ENCODE measurements at regions not wholly inside any gene's neighbourhood (a gene's known extent, or its start where the extent isn't known, plus 50 kb on each side); places are given as distances from the start of the nearest gene placed in this dataset.

- TF ChIP-seq CTCF (IDR thresholded peaks at IDR 0.05) = no peak
- TF ChIP-seq ELF4 (CRISPR knock-in tag; IDR thresholded peaks at IDR 0.05; ENCODE audit: low read depth) = no peak
- no peak for TF ChIP-seq CREB1 (CRISPR knock-in tag; IDR thresholded peaks at IDR 0.05)
- no peak for TF ChIP-seq ZNF425 (CRISPR knock-in tag; conservative IDR thresholded peaks at IDR 0.05)
- TF ChIP-seq, protein P1, sequence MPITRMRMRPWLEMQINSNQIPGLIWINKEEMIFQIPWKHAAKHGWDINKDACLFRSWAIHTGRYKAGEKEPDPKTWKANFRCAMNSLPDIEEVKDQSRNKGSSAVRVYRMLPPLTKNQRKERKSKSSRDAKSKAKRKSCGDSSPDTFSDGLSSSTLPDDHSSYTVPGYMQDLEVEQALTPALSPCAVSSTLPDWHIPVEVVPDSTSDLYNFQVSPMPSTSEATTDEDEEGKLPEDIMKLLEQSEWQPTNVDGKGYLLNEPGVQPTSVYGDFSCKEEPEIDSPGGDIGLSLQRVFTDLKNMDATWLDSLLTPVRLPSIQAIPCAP (CRISPR knock-in tag; IDR thresholded peaks at IDR 0.05) = no peak
- no peak for TF ChIP-seq SP1 (CRISPR knock-in tag; conservative IDR thresholded peaks at IDR 0.05)
- TF ChIP-seq PREB (CRISPR knock-in tag; IDR thresholded peaks at IDR 0.05; ENCODE audit: borderline replicate concordance) = no peak
- TF ChIP-seq ATF3 (CRISPR knock-in tag; conservative IDR thresholded peaks at IDR 0.05) = no peak
- no peak for TF ChIP-seq NR2C2 (CRISPR knock-in tag; IDR thresholded peaks at IDR 0.05)
- TF ChIP-seq NFYB (CRISPR knock-in tag; conservative IDR thresholded peaks at IDR 0.05; ENCODE audit: low read depth) = no peak
- TF ChIP-seq, protein P2, sequence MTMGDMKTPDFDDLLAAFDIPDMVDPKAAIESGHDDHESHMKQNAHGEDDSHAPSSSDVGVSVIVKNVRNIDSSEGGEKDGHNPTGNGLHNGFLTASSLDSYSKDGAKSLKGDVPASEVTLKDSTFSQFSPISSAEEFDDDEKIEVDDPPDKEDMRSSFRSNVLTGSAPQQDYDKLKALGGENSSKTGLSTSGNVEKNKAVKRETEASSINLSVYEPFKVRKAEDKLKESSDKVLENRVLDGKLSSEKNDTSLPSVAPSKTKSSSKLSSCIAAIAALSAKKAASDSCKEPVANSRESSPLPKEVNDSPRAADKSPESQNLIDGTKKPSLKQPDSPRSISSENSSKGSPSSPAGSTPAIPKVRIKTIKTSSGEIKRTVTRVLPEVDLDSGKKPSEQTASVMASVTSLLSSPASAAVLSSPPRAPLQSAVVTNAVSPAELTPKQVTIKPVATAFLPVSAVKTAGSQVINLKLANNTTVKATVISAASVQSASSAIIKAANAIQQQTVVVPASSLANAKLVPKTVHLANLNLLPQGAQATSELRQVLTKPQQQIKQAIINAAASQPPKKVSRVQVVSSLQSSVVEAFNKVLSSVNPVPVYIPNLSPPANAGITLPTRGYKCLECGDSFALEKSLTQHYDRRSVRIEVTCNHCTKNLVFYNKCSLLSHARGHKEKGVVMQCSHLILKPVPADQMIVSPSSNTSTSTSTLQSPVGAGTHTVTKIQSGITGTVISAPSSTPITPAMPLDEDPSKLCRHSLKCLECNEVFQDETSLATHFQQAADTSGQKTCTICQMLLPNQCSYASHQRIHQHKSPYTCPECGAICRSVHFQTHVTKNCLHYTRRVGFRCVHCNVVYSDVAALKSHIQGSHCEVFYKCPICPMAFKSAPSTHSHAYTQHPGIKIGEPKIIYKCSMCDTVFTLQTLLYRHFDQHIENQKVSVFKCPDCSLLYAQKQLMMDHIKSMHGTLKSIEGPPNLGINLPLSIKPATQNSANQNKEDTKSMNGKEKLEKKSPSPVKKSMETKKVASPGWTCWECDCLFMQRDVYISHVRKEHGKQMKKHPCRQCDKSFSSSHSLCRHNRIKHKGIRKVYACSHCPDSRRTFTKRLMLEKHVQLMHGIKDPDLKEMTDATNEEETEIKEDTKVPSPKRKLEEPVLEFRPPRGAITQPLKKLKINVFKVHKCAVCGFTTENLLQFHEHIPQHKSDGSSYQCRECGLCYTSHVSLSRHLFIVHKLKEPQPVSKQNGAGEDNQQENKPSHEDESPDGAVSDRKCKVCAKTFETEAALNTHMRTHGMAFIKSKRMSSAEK (CRISPR knock-in tag; IDR thresholded peaks at IDR 0.05; ENCODE audit: borderline replicate concordance) = no peak
- no peak for TF ChIP-seq JUN (CRISPR knock-in tag; IDR thresholded peaks at IDR 0.05)
- TF ChIP-seq ETV6 (CRISPR knock-in tag; IDR thresholded peaks at IDR 0.05) = no peak
- no peak for TF ChIP-seq USF2 (CRISPR knock-in tag; IDR thresholded peaks at IDR 0.05)
These were observed 742.6 kb downstream of the FAT4 start for GRCh38 chr4:126057371-126057770.
